GM12874 (cell line): ENCODE measurements at regions not wholly inside any gene's neighbourhood (a gene's known extent, or its start where the extent isn't known, plus 50 kb on each side); places are given as distances from the start of the nearest gene placed in this dataset.

Experiments
- CTCF ChIP-seq: IDR thresholded peaks from 2 replicates; pipeline ENCODE4 v1.5.1; 2011; ENCODE audit warnings: low read depth, mild to moderate bottlenecking, control low read depth, low read length, moderate library complexity; ENCODE audit not compliant: insufficient read depth

GRCh38 chr18:24860978-24861680 is 400.7 kb downstream of the HRH4 start:
- no peak for TF ChIP-seq CTCF

- no peak for TF ChIP-seq CTCF
Observed at GRCh38 chr18:24862201-24862816, 401.9 kb downstream of the HRH4 start.

GRCh38 chr18:24868311-24868710 is 407.9 kb downstream of the HRH4 start:
- TF ChIP-seq CTCF = no peak

- no peak for TF ChIP-seq CTCF
Observed at GRCh38 chr18:24868760-24869237, 408.4 kb downstream of the HRH4 start.

GRCh38 chr18:24869285-24869684 is 408.8 kb downstream of the HRH4 start:
- no peak for TF ChIP-seq CTCF

- TF ChIP-seq CTCF = no peak
Observed at GRCh38 chr18:24875286-24875685, 414.8 kb downstream of the HRH4 start.

GRCh38 chr18:24875777-24876176 is 415.3 kb downstream of the HRH4 start:
- no peak for TF ChIP-seq CTCF
